HG02678 (cell line): ENCODE measurements at regions not wholly inside any gene's neighbourhood (a gene's known extent, or its start where the extent isn't known, plus 50 kb on each side); places are given as distances from the start of the nearest gene placed in this dataset.

ENCODE experiments used
- ATAC-seq: cut with Tn5 transposase; IDR thresholded peaks from one replicate; pipeline ENCODE4 v1.9.1; 2021; ENCODE audit warnings: mild to moderate bottlenecking, moderate library complexity; ENCODE audit not compliant: unreplicated experiment

DNA sequence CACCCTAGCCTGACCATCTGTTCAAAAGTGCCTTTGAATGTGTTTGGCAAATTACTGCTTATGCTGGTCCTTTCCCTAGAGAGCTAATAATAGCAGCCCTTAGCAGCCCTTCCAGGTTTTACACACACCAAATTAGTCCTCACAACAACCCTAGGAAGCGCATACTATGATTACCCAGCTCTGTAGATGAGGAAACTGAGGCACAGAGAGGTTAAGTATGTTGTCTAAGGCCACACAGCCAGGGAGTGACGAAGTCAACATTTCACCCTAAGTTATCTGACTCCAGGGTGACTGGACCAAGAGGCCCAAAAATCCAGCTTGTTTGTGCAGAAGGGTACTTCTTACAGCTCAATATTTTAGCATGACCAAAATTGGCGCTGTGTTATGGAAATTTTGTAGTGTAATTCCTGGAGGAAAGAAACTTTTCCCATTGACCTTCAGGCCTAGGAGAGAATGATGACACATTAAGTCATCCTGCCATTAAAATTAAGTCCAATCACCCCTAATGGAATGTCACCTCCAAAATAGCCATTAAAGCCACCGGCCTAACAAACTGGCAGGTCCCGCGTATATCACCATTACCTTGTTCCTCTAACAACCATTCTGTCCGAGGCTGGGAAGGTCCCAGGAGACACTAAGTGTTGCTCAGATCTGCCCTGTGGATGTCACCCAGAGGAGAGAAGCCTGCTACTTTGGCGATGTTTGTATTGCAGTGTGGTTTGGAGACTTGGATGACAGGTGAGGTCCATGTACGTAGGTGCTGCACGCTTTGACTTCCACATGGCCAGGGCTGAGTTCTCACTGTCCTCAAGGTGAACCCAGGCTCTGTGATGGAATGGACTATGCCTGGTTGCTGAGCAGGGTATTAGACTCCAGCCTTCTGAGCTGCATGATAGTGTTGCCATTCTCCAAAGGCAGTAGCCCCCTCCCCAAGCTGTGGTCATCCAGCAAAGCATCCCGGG, 258.3 kb downstream of the TOMM20 start:
- no peak for ATAC-seq

- no peak for ATAC-seq
Observed at GRCh38 chr1:234869182-234870019, 259.2 kb downstream of the TOMM20 start.

GRCh38 chr1:234868296-234869147, 258.5 kb upstream of the IRF2BP2 start:
- ATAC-seq: no peak

DNA sequence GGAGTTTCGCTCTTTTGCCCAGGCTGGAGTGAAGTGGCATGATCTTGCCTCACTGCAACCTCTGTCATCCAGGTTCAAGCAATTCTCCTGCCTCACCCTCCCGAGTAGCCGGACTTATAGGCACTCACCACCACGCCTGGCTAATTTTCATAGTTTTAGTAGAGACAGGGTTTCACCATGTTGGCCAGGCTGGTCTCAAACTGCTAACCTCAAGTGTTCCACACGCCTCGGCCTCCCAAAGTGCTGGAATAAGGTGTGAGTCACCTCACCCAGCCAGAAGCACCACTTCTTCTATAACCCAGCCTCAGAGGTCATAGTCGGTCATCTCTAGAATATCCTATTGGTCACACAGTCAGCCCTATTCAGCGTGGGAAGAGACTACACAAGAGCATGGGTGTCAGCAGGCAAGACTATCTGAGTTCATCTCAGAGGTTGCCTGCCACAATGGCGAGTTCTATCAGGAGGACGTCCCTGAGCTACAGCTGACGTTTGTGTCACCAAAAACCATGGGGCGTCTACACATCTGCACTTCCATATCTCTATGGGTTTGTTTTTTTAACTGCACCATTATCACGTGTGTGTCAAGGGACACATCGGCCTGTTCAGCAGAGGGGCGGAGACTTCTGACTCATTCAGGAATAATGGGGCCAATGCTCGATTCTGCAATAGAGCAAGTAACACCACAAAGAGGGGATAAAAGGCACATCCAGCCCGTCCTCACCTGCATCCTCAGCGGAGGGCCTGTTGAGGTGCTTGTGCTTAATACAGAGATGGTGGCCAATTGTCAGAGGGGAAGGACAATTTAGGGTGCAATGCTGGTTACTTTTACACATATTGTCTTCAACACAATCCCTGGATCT, 256.3 kb upstream of the IRF2BP2 start:
- ATAC-seq: no peak

- ATAC-seq: no peak
Observed at GRCh38 chr1:234865171-234866006, 255.4 kb upstream of the IRF2BP2 start.

- ATAC-seq: no peak
Observed at GRCh38 chr1:234864116-234864515, 254.1 kb upstream of the IRF2BP2 start.

- no peak for ATAC-seq
Observed at GRCh38 chr1:234863551-234863971, 253.6 kb upstream of the IRF2BP2 start.

DNA sequence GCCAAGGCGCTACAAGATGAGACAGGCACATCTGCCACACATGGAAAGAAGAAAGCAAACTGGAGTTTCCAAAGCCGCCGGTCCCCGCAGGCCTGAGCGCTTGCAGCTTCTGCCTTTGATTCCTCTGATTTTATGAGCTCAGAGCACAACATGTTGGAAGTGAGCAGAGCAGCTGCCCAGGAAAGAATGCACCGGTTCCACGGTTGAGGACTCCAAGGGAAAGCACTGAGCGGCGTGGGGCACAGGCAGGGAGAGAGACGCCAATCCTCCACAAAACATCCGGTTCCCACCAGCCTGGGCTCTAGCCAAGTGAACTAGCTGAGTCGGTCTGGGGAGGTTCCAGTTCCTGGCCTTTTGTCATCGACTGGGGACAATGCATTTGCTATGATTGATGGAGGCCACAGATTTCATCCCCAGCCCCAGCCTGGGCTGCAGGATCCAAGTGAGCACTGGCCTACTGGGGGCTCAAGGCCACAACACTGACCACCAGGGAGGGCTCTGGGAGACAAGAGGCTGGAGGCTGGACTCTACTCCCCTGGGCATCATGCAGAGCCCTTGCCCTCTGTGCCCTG, 253.1 kb upstream of the IRF2BP2 start:
- ATAC-seq: no peak

DNA sequence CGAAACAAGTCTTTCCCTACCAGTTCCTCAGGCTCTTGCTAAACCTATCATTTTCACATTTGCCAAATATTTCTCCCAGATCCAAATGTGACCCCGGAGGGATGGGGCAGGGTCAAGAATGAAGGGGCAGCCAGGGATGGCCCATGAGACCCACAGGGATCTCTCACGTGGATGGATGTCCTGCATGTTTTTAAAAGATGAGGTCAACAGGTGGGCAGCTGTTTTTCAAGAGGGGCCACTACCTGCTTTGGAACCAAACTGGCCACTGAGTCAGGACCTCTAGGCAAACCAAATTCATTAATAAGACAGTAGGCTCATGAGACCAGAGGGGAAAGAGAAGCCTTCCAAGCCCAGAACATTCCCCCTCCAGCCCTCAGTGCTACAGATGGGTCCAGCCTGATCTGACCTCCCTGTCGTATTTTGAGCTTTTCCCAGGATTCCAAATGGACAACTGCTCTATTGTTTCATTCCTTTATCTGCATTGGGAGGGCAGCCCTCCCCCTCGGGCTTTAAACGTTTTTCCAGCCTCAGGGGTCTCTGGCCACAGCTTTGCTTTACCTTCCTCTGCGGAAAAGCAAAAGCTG, 252.5 kb upstream of the IRF2BP2 start:
- ATAC-seq: no peak

DNA sequence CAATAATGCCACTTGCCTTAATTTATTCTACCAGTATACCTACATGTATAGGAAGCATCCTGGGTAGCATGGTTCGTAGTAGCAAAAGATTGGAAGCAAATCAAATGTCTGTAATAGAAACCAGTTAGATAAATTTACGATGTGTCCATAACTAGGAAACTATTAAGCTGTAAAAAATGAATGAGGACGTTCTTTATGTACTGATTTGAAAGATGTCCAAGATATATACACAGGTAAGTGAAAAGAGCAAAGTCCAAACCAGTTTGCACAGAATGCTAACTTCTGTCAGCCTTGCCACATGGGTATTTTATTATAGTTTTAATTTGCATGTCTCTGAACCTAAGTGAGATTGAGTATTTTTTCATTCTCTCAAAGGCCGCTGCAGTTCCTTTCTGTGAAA, 251.8 kb upstream of the IRF2BP2 start:
- ATAC-seq: no peak

DNA sequence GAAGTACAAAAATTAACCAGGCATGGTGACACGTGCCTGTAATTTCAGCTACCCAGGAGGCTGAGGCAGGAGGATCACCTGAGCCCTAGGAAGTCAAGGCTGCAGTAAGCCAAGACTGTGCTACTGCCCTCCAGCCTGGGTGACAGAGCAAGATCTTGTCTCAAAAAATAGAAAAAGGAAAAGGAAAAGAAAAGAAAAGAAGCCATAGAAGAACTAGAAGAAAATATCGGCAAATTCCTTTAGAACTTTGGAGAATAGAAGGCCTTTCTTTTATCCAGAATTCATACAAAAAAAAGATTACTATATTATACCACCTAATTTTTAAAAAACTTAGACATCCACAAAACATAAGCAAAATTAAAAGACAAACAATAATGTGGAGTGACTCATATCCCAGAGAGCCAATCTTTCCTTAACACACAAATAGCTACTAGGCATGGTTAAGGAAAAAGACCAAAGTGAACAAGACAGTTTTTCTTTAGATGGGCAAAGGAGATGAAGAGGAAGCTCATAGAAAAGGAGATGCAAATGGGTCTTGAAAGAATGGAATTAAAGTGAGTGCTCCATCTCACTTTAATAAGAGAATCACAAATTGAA, 251.1 kb upstream of the IRF2BP2 start:
- ATAC-seq: no peak

- no peak for ATAC-seq
Observed at GRCh38 chr1:234858722-234859121, 248.7 kb upstream of the IRF2BP2 start.

GRCh38 chr1:234856845-234857245, 246.9 kb upstream of the IRF2BP2 start:
- no peak for ATAC-seq

DNA sequence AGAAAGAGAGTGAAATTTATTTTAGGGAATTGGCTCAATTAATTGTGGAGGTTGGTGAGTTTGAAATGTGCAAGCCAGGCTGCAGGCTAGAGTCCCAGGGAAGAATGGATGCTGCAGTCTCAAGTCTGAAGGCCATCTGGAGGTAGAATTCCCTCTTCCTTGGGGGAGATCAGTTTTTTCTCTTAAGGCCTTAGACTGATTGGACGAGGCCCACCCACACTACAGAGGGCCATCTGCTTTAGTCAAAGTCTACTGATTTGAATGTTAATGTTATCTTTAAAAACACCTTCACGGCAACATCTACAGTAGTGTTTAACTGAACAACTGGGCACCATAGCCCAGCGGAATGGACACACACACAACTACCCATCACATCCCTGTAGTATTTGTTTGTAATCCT, 245.9 kb upstream of the IRF2BP2 start:
- no peak for ATAC-seq

GRCh38 chr1:234854645-234855039, 244.7 kb upstream of the IRF2BP2 start:
- no peak for ATAC-seq

- no peak for ATAC-seq
Observed at GRCh38 chr1:234853906-234854644, 244.1 kb upstream of the IRF2BP2 start.

DNA sequence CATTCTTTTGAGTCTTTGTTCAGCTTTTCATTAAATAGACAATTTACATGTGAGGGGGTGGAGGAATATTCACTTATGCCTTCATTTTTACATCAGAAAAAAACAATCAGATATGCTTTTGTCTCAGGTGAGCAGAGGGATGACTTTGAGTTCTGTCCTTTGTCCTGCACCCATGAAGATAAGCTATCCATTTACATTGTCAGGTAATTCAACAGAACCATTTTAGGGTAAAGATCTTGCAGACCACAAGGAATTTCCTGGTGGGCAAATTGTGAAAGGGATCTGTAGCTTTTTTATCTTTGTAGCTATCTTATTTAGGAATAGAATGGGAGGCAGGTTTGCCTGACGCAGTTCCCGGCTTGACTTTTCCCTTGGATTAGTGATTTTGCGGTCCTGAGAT, 242.7 kb upstream of the IRF2BP2 start:
- no peak for ATAC-seq
